ENCODE measurements at regions not wholly inside any gene's neighbourhood (a gene's known extent, or its start where the extent isn't known, plus 50 kb on each side); places are given as distances from the start of the nearest gene placed in this dataset.

GRCh38 chr6:105879146-105879545, 207.0 kb upstream of the PRDM1 start:
- intact Hi-C loops (cut with micrococcal nuclease) = no loop called here
- H3K36me3 Mint-ChIP-seq (ENCODE audit: low read depth) = no peaks in the 10 kb centered on the region
- peaks cover 60% of the 10 kb centered on the region for H3K4me1 Mint-ChIP-seq (ENCODE audit: low read depth)
- no peaks in the 10 kb centered on the region for H3K9me3 Mint-ChIP-seq
- no peak overlapping the region for H3K4me3 Mint-ChIP-seq (ENCODE audit: low read depth)
- no peak overlapping the region for H3K27ac Mint-ChIP-seq
- H3K27me3 Mint-ChIP-seq (ENCODE audit: low read depth) = peaks cover 4% of the 10 kb centered on the region
- no peak for DNase-seq (ENCODE audit: low spot score)

GRCh38 chr6:105875974-105876640, 210.0 kb upstream of the PRDM1 start:
- no peak for DNase-seq (ENCODE audit: low spot score)
- H3K4me3 Mint-ChIP-seq (ENCODE audit: low read depth) = no peak overlapping the region
- intact Hi-C loops (cut with micrococcal nuclease) = no loop called here

DNA sequence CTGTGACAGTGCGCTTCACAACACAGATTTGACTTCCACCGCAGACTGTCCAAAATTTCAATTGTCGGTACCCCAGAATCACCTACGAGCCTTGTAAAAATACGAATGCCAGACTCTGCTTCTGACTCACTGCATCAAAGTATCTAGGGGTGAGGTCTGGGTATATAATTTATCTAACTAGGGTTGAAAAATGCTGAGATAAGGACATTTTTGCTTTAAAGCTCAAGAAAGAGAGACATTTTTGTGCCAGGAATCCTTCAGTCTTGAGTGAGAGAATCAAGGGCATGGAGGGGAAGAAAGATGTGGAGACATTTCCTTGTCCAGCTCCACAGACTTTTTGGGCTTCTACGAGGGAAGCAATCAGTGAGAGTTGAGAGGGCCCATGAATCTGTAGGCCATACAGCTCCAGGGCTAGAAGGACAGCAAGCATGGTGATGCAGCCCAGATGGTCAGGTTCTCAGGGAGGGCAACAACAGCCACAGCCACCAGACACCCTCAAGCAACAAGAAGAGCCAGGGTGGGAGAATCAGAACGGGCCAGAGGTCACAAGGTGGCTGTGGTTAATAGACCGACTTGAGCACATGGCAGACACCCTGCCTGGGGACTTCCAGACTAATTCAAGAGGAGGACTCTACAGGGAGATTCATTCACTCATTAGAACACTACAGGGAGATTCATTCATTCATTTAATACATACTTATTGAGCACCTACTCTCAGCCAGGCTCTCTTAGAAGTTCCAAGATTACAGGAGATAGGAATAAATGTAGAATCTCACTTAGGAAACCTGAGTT, 211.1 kb upstream of the PRDM1 start:
- Mint-ChIP-seq H3K27ac (no peak overlapping the region), H3K4me3 (ENCODE audit: low read depth) (no peak overlapping the region), H3K9me3 (no peaks in the 10 kb centered on the region), H3K27me3 (ENCODE audit: low read depth) (peaks cover 8% of the 10 kb centered on the region), H3K4me1 (ENCODE audit: low read depth) (peaks cover 39% of the 10 kb centered on the region), H3K36me3 (ENCODE audit: low read depth) (peaks cover 3% of the 10 kb centered on the region)
- intact Hi-C loops (cut with micrococcal nuclease) = no loop called here
- DNase-seq (ENCODE audit: low spot score) = no peak

More at GRCh38 chr6:105875974-105876640, 210.0 kb upstream of the PRDM1 start:
- H3K27me3 Mint-ChIP-seq (ENCODE audit: low read depth) = peaks cover 6% of the 10 kb centered on the region
- peaks cover 3% of the 10 kb centered on the region for H3K36me3 Mint-ChIP-seq (ENCODE audit: low read depth)
- H3K4me1 Mint-ChIP-seq (ENCODE audit: low read depth) = peaks cover 48% of the 10 kb centered on the region
- no peak overlapping the region for H3K27ac Mint-ChIP-seq
- no peaks in the 10 kb centered on the region for H3K9me3 Mint-ChIP-seq

GRCh38 chr6:105873799-105874198, 212.3 kb upstream of the PRDM1 start:
- intact Hi-C loops (cut with micrococcal nuclease) = loop anchor here (2.0 kb wide), 1 partner anchor 129 kb away; no protein-coding TSS in a partner anchor
- Mint-ChIP-seq H3K4me3 (ENCODE audit: low read depth) (no peak overlapping the region), H3K9me3 (no peaks in the 10 kb centered on the region), H3K27ac (no peak overlapping the region), H3K36me3 (ENCODE audit: low read depth) (peaks cover 3% of the 10 kb centered on the region), H3K27me3 (ENCODE audit: low read depth) (peaks cover 7% of the 10 kb centered on the region), H3K4me1 (ENCODE audit: low read depth) (peaks cover 31% of the 10 kb centered on the region)
- DNase-seq (ENCODE audit: low spot score) = no peak

DNA sequence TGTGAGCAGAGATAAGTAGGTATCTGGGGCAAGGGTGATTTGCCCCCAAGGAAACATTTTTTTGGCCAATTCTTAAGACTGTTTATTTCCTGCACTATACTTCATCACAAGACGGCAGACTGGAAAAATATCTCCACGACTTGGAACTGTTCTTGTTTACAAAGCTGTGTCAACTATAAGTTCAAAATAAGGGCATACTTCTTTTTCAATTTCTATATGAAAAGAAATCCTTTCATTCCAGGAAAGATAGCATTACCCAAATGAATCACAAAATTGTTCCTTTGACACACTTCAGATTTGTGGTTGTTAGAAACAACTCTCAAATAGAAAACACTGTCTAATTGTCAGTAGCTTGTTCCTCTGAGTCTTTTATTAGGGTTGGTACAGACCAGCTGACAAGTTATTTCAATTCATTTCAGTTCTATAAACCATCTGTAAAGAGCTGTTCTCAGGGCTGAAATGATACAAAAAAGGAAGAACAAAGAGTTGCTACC, 212.9 kb upstream of the PRDM1 start:
- H3K27me3 Mint-ChIP-seq (ENCODE audit: low read depth) = peaks cover 3% of the 10 kb centered on the region
- H3K4me1 Mint-ChIP-seq (ENCODE audit: low read depth) = peaks cover 25% of the 10 kb centered on the region

GRCh38 chr6:105872249-105872648, 213.9 kb upstream of the PRDM1 start:
- intact Hi-C loops (cut with micrococcal nuclease) = loop anchor here (2.0 kb wide), 1 partner anchor 127 kb away; no protein-coding TSS in a partner anchor
- peaks cover 7% of the 10 kb centered on the region for H3K9me3 Mint-ChIP-seq
- no peak overlapping the region for H3K27ac Mint-ChIP-seq
- H3K4me1 Mint-ChIP-seq (ENCODE audit: low read depth) = peaks cover 27% of the 10 kb centered on the region
- no peak overlapping the region for H3K4me3 Mint-ChIP-seq (ENCODE audit: low read depth)
- peaks cover 3% of the 10 kb centered on the region for H3K36me3 Mint-ChIP-seq (ENCODE audit: low read depth)
- H3K27me3 Mint-ChIP-seq (ENCODE audit: low read depth) = peaks cover 11% of the 10 kb centered on the region
- DNase-seq (ENCODE audit: low spot score) = no peak

More for the DNA sequence above, 212.9 kb upstream of the PRDM1 start:
- no peak for DNase-seq (ENCODE audit: low spot score)
- H3K36me3 Mint-ChIP-seq (ENCODE audit: low read depth) = peaks cover 3% of the 10 kb centered on the region
- intact Hi-C loops (cut with micrococcal nuclease) = loop anchor here (2.0 kb wide), 1 partner anchor 128 kb away; no protein-coding TSS in a partner anchor
- no peaks in the 10 kb centered on the region for H3K9me3 Mint-ChIP-seq
- H3K4me3 Mint-ChIP-seq (ENCODE audit: low read depth) = no peak overlapping the region
- H3K27ac Mint-ChIP-seq = no peak overlapping the region

DNA sequence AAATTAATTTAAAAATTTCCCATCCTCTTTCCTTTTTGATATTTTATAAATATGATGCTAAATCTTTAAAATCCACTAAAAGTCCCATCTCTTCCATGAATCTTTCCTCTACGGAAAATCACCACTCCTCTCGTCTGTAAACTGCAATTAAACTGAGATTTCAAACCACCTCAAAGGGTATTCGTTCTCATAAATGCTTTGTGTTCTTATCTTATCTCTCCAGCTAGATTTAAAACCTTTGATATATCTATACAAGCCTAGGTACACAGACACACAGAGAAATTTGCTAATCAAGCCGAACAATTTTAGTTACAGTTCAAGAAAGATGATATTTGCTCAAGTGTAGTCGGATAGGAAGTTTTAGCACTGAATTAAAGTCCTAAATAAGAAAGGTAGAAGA, 214.6 kb upstream of the PRDM1 start:
- no peak for DNase-seq (ENCODE audit: low spot score)
- Mint-ChIP-seq H3K36me3 (ENCODE audit: low read depth) (peaks cover 3% of the 10 kb centered on the region), H3K4me3 (ENCODE audit: low read depth) (no peak overlapping the region), H3K4me1 (ENCODE audit: low read depth) (peaks cover 24% of the 10 kb centered on the region), H3K27me3 (ENCODE audit: low read depth) (peaks cover 11% of the 10 kb centered on the region), H3K27ac (no peak overlapping the region), H3K9me3 (peaks cover 7% of the 10 kb centered on the region)
- intact Hi-C loops (cut with micrococcal nuclease) = no loop called here

GRCh38 chr6:105869835-105870440, 216.2 kb upstream of the PRDM1 start:
- no peak overlapping the region for H3K27ac Mint-ChIP-seq
- no peak for DNase-seq (ENCODE audit: low spot score)
- H3K9me3 Mint-ChIP-seq = peaks cover 7% of the 10 kb centered on the region
- intact Hi-C loops (cut with micrococcal nuclease) = no loop called here
- H3K36me3 Mint-ChIP-seq (ENCODE audit: low read depth) = peaks cover 6% of the 10 kb centered on the region
- H3K4me3 Mint-ChIP-seq (ENCODE audit: low read depth) = no peak overlapping the region
- peaks cover 19% of the 10 kb centered on the region for H3K27me3 Mint-ChIP-seq (ENCODE audit: low read depth)
- H3K4me1 Mint-ChIP-seq (ENCODE audit: low read depth) = peaks cover 20% of the 10 kb centered on the region

DNA sequence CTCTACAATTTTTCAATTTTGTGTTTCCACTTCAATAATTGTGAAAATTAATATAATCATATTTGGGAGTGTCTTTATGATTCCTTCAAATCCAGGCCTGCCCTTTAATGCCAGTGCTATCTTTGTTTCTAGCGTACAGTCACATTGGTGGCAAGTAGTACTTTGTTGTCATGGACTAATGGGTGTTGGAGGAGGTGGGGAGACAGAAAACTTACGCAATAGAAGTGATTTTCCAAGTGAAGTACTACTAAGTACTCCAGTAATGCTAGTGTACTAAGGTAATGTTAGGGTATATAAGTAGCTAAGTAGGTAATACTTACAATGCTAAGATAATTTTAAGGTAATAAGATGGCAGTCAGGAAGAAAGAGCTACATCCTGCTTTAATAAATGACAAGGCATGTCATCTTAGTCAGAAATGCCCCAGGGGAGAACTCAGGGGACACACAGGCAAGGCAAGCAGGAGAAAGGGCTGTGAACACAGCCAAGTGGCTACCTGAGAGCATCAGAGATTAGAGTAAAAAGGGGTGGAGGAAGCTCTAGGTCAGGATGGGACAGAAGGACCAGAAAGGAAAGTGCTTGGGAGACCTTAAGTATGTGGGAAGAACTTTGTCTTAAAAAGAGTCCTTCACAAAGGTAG, 217.2 kb upstream of the PRDM1 start:
- peaks cover 26% of the 10 kb centered on the region for H3K27me3 Mint-ChIP-seq (ENCODE audit: low read depth)
- H3K9me3 Mint-ChIP-seq = peaks cover 11% of the 10 kb centered on the region
- H3K4me3 Mint-ChIP-seq (ENCODE audit: low read depth) = no peak overlapping the region
- no peak for DNase-seq (ENCODE audit: low spot score)
- peaks cover 6% of the 10 kb centered on the region for H3K36me3 Mint-ChIP-seq (ENCODE audit: low read depth)
- no peak overlapping the region for H3K27ac Mint-ChIP-seq
- intact Hi-C loops (cut with micrococcal nuclease) = no loop called here
- H3K4me1 Mint-ChIP-seq (ENCODE audit: low read depth) = peaks cover 15% of the 10 kb centered on the region

- Mint-ChIP-seq H3K9me3 (peaks cover 11% of the 10 kb centered on the region), H3K36me3 (ENCODE audit: low read depth) (peaks cover 3% of the 10 kb centered on the region), H3K4me3 (ENCODE audit: low read depth) (no peak overlapping the region), H3K27me3 (ENCODE audit: low read depth) (peaks cover 32% of the 10 kb centered on the region), H3K4me1 (ENCODE audit: low read depth) (peaks cover 5% of the 10 kb centered on the region), H3K27ac (no peak overlapping the region)
- intact Hi-C loops (cut with micrococcal nuclease) = no loop called here
- DNase-seq (ENCODE audit: low spot score) = no peak
Observed at GRCh38 chr6:105867821-105868220, 218.3 kb upstream of the PRDM1 start.

DNA sequence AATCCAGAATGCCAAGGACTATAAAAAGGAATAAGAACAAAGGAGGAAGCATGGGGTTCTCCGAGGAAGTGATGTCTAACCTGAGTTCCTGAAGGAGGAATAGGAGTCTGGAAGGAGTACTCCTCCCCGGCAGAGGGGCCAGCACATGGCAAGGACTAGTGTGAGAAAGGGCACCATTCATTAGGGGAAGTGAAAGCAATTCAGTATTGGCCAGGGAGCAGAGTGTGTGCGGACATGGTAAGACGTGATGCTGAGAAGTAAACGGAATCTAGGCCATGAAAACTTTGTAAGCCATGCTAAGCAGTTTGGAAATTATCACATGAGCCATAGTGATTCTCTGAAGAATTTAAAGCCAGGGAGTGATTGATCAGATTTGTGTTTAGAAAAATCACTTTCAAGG, 218.9 kb upstream of the PRDM1 start:
- Mint-ChIP-seq H3K4me3 (ENCODE audit: low read depth) (no peak overlapping the region), H3K27ac (no peak overlapping the region), H3K9me3 (peaks cover 11% of the 10 kb centered on the region), H3K27me3 (ENCODE audit: low read depth) (peaks cover 36% of the 10 kb centered on the region), H3K36me3 (ENCODE audit: low read depth) (peaks cover 3% of the 10 kb centered on the region), H3K4me1 (ENCODE audit: low read depth) (peaks cover 5% of the 10 kb centered on the region)
- DNase-seq (ENCODE audit: low spot score) = no peak
- intact Hi-C loops (cut with micrococcal nuclease) = no loop called here

DNA sequence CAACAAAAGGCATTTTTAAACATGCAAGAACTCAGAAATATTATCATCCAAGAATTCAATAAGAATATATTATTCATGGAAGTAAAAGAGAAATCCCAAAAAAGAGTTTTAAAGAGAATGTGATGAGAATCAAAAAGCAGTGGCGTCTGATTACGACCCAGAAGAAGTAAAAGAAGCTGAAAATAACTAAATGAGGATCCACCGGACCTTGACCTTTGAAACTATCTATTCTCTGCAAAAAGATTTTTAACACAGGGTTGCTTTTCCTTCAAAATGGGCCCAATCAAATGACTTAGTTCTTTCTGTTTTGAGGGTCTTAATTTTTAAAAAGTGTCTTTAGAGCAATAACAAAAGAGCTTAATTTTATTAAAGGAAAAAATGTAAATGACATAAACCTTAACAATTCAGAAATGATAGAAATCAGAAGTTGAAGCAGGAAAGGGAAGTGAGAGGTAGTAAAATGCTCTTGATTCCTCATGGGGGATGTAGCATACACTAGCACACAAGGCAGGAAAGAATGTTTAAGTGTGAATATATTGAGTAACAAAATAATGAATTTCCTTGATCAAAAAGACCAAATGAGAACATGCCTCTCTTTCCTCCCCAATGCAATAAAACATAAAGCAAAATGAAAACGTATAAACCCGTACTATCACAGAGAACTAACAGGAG, 223.1 kb upstream of the PRDM1 start:
- peaks cover 9% of the 10 kb centered on the region for H3K36me3 Mint-ChIP-seq (ENCODE audit: low read depth)
- H3K9me3 Mint-ChIP-seq = peaks cover 27% of the 10 kb centered on the region
- no peak overlapping the region for H3K4me3 Mint-ChIP-seq (ENCODE audit: low read depth)
- H3K27me3 Mint-ChIP-seq (ENCODE audit: low read depth) = peaks cover 34% of the 10 kb centered on the region
- no peak overlapping the region for H3K27ac Mint-ChIP-seq
- intact Hi-C loops (cut with micrococcal nuclease) = no loop called here
- DNase-seq (ENCODE audit: low spot score) = no peak
- peaks cover 5% of the 10 kb centered on the region for H3K4me1 Mint-ChIP-seq (ENCODE audit: low read depth)

All from activated T-helper 2 cell treated with anti-CD3 and anti-CD28 coated beads, Interferon-gamma antibody, Interleukin-2, Interleukin-4, amounts not matched to agents 10 μg/mL and 5 μg/mL and 100 μg/mL, durations not matched to agents 14 hours and 24 hours and 36 hours (primary cell).